Caco-2 (cell line): ENCODE measurements at regions not wholly inside any gene's neighbourhood (a gene's known extent, or its start where the extent isn't known, plus 50 kb on each side); places are given as distances from the start of the nearest gene placed in this dataset.

ENCODE experiments used
- BruUV-seq: library from RNA; stranded (reverse); fragments of 400-500 nt; replicated peaks from 2 replicates; lab custom pipeline; 2021; lab: Mats Ljungman, UMichigan
- CTCF ChIA-PET: fragments of 300-600 bp; sonication (Branson Sonifier 250); formaldehyde crosslinking; loops from one replicate; lab custom pipeline; 2022; ENCODE audit warnings: antibody characterized with exemption; lab: Charles Lee
- POLR2A ChIA-PET: fragments of 300-600 bp; sonication (Branson Sonifier 250); formaldehyde crosslinking; loops from one replicate; lab custom pipeline; 2022; ENCODE audit warnings: antibody characterized with exemption; lab: Charles Lee
- DNase-seq, 2 experiments: peaks; one replicate each; pipeline versions ENCODE4 v3.0.0 to v3.0.0-alpha.2; 2020 to 2022
- H3K27me3 ChIP-seq: replicated peaks from 2 replicates; pipeline ENCODE4 v1.6.0; 2011; ENCODE audit warnings: low read length; ENCODE audit not compliant: control insufficient read depth, insufficient read depth
- H3K36me3 ChIP-seq: 2 replicates; pipeline ENCODE4 v1.5.1; 2011; ENCODE audit warnings: low read length; ENCODE audit not compliant: control insufficient read depth, insufficient read depth
- H3K4me1 ChIP-seq: fragments of 250-450 bp; sonication (Bioruptor Pico); 2 replicates; pipeline ENCODE4 v1.5.1; 2020; ENCODE audit warnings: mild to moderate bottlenecking
- H3K4me3 ChIP-seq: 2 replicates; pipeline ENCODE4 v1.5.1; 2011; ENCODE audit warnings: low read depth, mild to moderate bottlenecking, control low read depth, low read length
- H3K9me3 ChIP-seq: fragments of 250-450 bp; sonication (Bioruptor Pico); 2 replicates; pipeline ENCODE4 v1.5.1; 2020; ENCODE audit warnings: mild to moderate bottlenecking, moderate library complexity
- H3K27ac Mint-ChIP-seq: one replicate; pipeline ENCODE4 v1.8.0; 2022; ENCODE audit warnings: mixed read lengths; ENCODE audit not compliant: unreplicated experiment
- H3K27me3 Mint-ChIP-seq: one replicate; pipeline ENCODE4 v1.8.0; 2022; ENCODE audit warnings: mixed read lengths; ENCODE audit not compliant: insufficient read depth, unreplicated experiment
- H3K36me3 Mint-ChIP-seq: one replicate; pipeline ENCODE4 v1.8.0; 2022; ENCODE audit warnings: mild to moderate bottlenecking, mixed read lengths; ENCODE audit not compliant: insufficient read depth, unreplicated experiment
- H3K4me1 Mint-ChIP-seq: one replicate; pipeline ENCODE4 v1.8.0; 2022; ENCODE audit warnings: low read depth, mixed read lengths; ENCODE audit not compliant: unreplicated experiment
- H3K4me3 Mint-ChIP-seq: one replicate; pipeline ENCODE4 v1.8.0; 2022; ENCODE audit warnings: mild to moderate bottlenecking, moderate library complexity, mixed read lengths; ENCODE audit not compliant: unreplicated experiment
- H3K9me3 Mint-ChIP-seq: one replicate; pipeline ENCODE4 v1.8.0; 2022; ENCODE audit warnings: mixed read lengths; ENCODE audit not compliant: unreplicated experiment
- CTCF ChIP-seq, 2 experiments: fragments of 200-600 bp in 1 of 2; IDR thresholded peaks; 1 replicate in 1 of 2; 2 replicates in 1 of 2; pipeline versions ENCODE4 v1.5.1 to v1.8.0; 2011 to 2022; ENCODE audit warnings: antibody characterized with exemption in 1 of 2, control low read depth in 1 of 2, inconsistent platforms in 1 of 2, low read depth in 1 of 2, low read length in 1 of 2, mild to moderate bottlenecking in 1 of 2, moderate library complexity in 1 of 2; ENCODE audit not compliant: insufficient read depth in 1 of 2, severe bottlenecking in 1 of 2, unreplicated experiment in 1 of 2
- intact Hi-C: fragments of 100-400 bp; cut with micrococcal nuclease; formaldehyde crosslinking; loops from one replicate; pipeline ENCODE4 v1.10.0; 2022; ENCODE audit not compliant: unreplicated experiment

GRCh38 chr10:60560451-60560850 is 170.8 kb upstream of the ANK3 start:
- Histone ChIP-seq H3K36me3 (no peaks in the 10 kb centered on the region), H3K9me3 (peaks cover 5% of the 10 kb centered on the region; the same call in 1 of the 2 replicates), H3K4me1 (0 out of 2 replicates have a peak, but pooled peaks cover 9% of the 10 kb centered on the region), H3K4me3 (no peak overlapping the region), H3K27me3 (no peaks in the 10 kb centered on the region)
- no peak overlapping the region for H3K4me3 Mint-ChIP-seq
- H3K9me3 Mint-ChIP-seq, result peaks cover 23% of the 10 kb centered on the region
- H3K27ac Mint-ChIP-seq, result no peak overlapping the region
- peaks cover 3% of the 10 kb centered on the region for H3K4me1 Mint-ChIP-seq
- H3K36me3 Mint-ChIP-seq, result no peaks in the 10 kb centered on the region
- ChIA-PET CTCF (no interaction called here), POLR2A (no interaction called here)
- DNase-seq, result no peak
- no peaks in the 10 kb centered on the region for H3K27me3 Mint-ChIP-seq
- intact Hi-C loops, result no loop called here
- TF ChIP-seq CTCF (IDR thresholded peaks at IDR 0.05; ENCODE audit: insufficient read depth in 1 of 2, low read depth in 1 of 2, low read length in 1 of 2, severe bottlenecking in 1 of 2, unreplicated experiment in 1 of 2), result no peak
- BruUV-seq, result no TSS peak

- Mint-ChIP-seq H3K4me3 (no peak overlapping the region), H3K4me1 (no peaks in the 10 kb centered on the region), H3K36me3 (no peaks in the 10 kb centered on the region), H3K27me3 (no peaks in the 10 kb centered on the region), H3K27ac (no peak overlapping the region), H3K9me3 (peaks cover 27% of the 10 kb centered on the region)
- POLR2A ChIA-PET, result no interaction called here
- Histone ChIP-seq H3K4me1 (0 out of 2 replicates have a peak, but pooled peaks cover 9% of the 10 kb centered on the region), H3K36me3 (no peaks in the 10 kb centered on the region), H3K4me3 (no peak overlapping the region), H3K9me3 (no peaks in the 10 kb centered on the region; the same call in 1 of the 2 replicates), H3K27me3 (no peaks in the 10 kb centered on the region)
- no TSS peak for BruUV-seq
- TF ChIP-seq CTCF (IDR thresholded peaks at IDR 0.05; ENCODE audit: insufficient read depth in 1 of 2, low read depth in 1 of 2, low read length in 1 of 2, severe bottlenecking in 1 of 2, unreplicated experiment in 1 of 2), result no peak
- DNase-seq, result no peak
- CTCF ChIA-PET, result no interaction called here
- intact Hi-C loops, result no loop called here
These were observed 166.0 kb upstream of the ANK3 start for GRCh38 chr10:60555700-60556099.

- peaks cover 16% of the 10 kb centered on the region for H3K9me3 Mint-ChIP-seq
- peak; percentile 66 to 76 for TF ChIP-seq CTCF (IDR thresholded peaks at IDR 0.05; ENCODE audit: insufficient read depth in 1 of 2, low read depth in 1 of 2, low read length in 1 of 2, severe bottlenecking in 1 of 2, unreplicated experiment in 1 of 2)
- Histone ChIP-seq H3K27me3 (no peaks in the 10 kb centered on the region), H3K36me3 (no peaks in the 10 kb centered on the region), H3K4me3 (no peak overlapping the region), H3K9me3 (no peaks in the 10 kb centered on the region; the same call in 1 of the 2 replicates), H3K4me1 (no peaks in the 10 kb centered on the region)
- ChIA-PET POLR2A (no interaction called here), CTCF (interaction anchor here (0.9 kb wide), 1 partner anchor 475 kb away, joined by 4 read pairs; no protein-coding TSS in a partner anchor)
- no peaks in the 10 kb centered on the region for H3K27me3 Mint-ChIP-seq
- no peaks in the 10 kb centered on the region for H3K4me1 Mint-ChIP-seq
- H3K4me3 Mint-ChIP-seq, result no peak overlapping the region
- no TSS peak for BruUV-seq
- peak in 1 of 2 experiments; percentile 45 for DNase-seq
- H3K27ac Mint-ChIP-seq, result no peak overlapping the region
- H3K36me3 Mint-ChIP-seq, result no peaks in the 10 kb centered on the region
- intact Hi-C loops, result loop anchor here (1.0 kb wide), 4 partner anchors 70 to 219 kb away; no protein-coding TSS in a partner anchor
These were observed 160.0 kb upstream of the ANK3 start for GRCh38 chr10:60549686-60550085.
